Lung (tissue), 11 donors: ENCODE measurements at regions not wholly inside any gene's neighbourhood (a gene's known extent, or its start where the extent isn't known, plus 50 kb on each side); places are given as distances from the start of the nearest gene placed in this dataset.

Experiments
- ATAC-seq: fragments of 200-7000 bp; cut with Tn5 transposase; one replicate; pipeline ENCODE4 v1.9.1; 2020; ENCODE audit warnings: moderate number of reproducible peaks; ENCODE audit not compliant: insufficient read depth, low FRiP score
- DNase-seq, 3 donors: peaks; one replicate each; pipeline ENCODE4 v3.0.0-alpha.2; 2013 to 2017
- H3K27ac ChIP-seq, 2 donors: one replicate each; pipeline ENCODE4 v1.5.1; 2013; ENCODE audit warnings: mild to moderate bottlenecking in 2 of 2, moderate library complexity in 2 of 2, control low read depth in 1 of 2, inconsistent platforms in 1 of 2, low read depth in 1 of 2, low read length in 1 of 2
- H3K27me3 ChIP-seq, 3 donors: one replicate each; pipeline ENCODE4 v1.5.1; 2013; ENCODE audit warnings: low read length in 2 of 3; ENCODE audit not compliant: control insufficient read depth in 3 of 3, insufficient read depth in 3 of 3
- H3K36me3 ChIP-seq, 4 donors: one replicate each; pipeline ENCODE4 v1.5.1; 2013; ENCODE audit warnings: low read length in 4 of 4, mild to moderate bottlenecking in 1 of 4, moderate library complexity in 1 of 4; ENCODE audit not compliant: control insufficient read depth in 4 of 4, insufficient read depth in 4 of 4
- H3K4me1 ChIP-seq, 5 donors: one replicate each; pipeline ENCODE4 v1.5.1; 2013; ENCODE audit warnings: low read length in 5 of 5, mild to moderate bottlenecking in 2 of 5, moderate library complexity in 1 of 5; ENCODE audit not compliant: control insufficient read depth in 5 of 5, insufficient read depth in 5 of 5
- H3K4me3 ChIP-seq: one replicate; pipeline ENCODE4 v1.5.1; 2013; ENCODE audit warnings: mild to moderate bottlenecking, control low read depth, moderate library complexity
- H3K9ac ChIP-seq, 2 donors: one replicate each; pipeline ENCODE4 v1.5.1; 2013; ENCODE audit warnings: low read length in 2 of 2, control low read depth in 1 of 2; ENCODE audit not compliant: insufficient read depth in 1 of 2
- H3K9me3 ChIP-seq, 4 donors: one replicate each; pipeline ENCODE4 v1.5.1; 2013; ENCODE audit warnings: low read length in 3 of 4, mild to moderate bottlenecking in 1 of 4, moderate library complexity in 1 of 4; ENCODE audit not compliant: control insufficient read depth in 4 of 4, insufficient read depth in 3 of 4
- CTCF ChIP-seq: IDR thresholded peaks from 2 replicates; pipeline ENCODE4 v1.5.1; 2012; ENCODE audit warnings: mild to moderate bottlenecking; ENCODE audit errors: control extremely low read depth, extremely low read depth
- WGBS, 2 donors: extraction: QIAGEN DNeasy Blood & Tissue Kit; methylation state at CpG; one replicate each; pipeline ENCODE4 v1.1.7; 2013; 5-methylcytosine and 5-hydroxymethylcytosine counted together
- donor health status: control.
- donor health status: control.
- donor health status: Bipolar disorder and iron deficiency.
- donor health status: healthy.
- donor health status: DM: yes; HTN: yes; CAD: no.

DNA sequence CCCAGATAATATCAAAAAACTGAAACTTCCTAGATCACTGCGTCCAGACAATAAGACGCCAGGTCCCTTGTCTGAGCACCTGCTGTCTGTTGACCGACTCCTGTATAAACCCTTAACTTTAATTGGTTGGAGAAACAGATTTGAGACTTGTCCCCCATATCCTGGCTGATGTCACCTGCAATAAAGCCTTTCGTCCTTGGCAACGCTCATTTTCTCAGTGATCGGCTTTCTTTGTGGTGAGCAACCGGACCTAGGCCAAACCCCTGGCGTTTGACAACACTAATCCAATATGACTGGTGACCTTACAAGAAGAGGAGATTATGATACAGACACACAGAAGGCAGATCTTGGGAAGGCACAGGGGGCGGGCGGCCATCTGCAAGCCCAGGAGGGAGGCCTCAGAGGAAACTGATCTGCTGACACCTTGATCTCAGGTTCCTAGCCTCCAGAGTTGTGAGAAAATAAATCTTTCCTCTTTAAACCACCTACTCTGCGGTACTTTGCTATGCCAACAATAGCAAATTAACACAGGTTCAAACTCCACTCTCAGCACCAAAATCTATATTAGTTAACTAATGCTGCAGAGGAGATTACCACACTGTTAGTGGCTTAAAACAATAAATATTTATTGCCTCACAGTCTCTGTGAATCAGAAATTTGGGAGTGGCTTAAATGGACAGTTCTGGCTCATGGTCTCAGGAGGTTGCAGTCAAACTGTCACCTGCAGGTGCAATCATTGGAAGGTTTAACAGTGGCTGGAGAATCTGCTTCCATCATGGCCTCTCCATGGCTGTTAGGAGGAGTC, 178.7 kb downstream of the OTOR start:
- H3K36me3 ChIP-seq: no peaks in the 10 kb centered on the region
- ATAC-seq (no peak), DNase-seq (no peak)
- no peaks in the 10 kb centered on the region for H3K9me3 ChIP-seq
- H3K27ac ChIP-seq: no peak overlapping the region
- H3K4me3 ChIP-seq: no peak overlapping the region
- no peaks in the 10 kb centered on the region for H3K27me3 ChIP-seq
- no peaks in the 10 kb centered on the region for H3K4me1 ChIP-seq
- no peak overlapping the region for H3K9ac ChIP-seq
- 93% methylated on average over 11 of the region's 11 CpGs for WGBS, 2 donors
- TF ChIP-seq CTCF: no peak

GRCh38 chr20:16929756-16930155, 181.6 kb downstream of the OTOR start:
- H3K27me3 ChIP-seq: no peaks in the 10 kb centered on the region
- no peaks in the 10 kb centered on the region for H3K36me3 ChIP-seq
- H3K9ac ChIP-seq: no peak overlapping the region
- H3K27ac ChIP-seq: no peak overlapping the region
- H3K4me3 ChIP-seq: no peak overlapping the region
- ATAC-seq (no peak), DNase-seq (no peak)
- H3K4me1 ChIP-seq: no peaks in the 10 kb centered on the region
- no peak for TF ChIP-seq CTCF
- H3K9me3 ChIP-seq: no peaks in the 10 kb centered on the region

- no peaks in the 10 kb centered on the region for H3K4me1 ChIP-seq
- no peak overlapping the region for H3K4me3 ChIP-seq
- no peaks in the 10 kb centered on the region for H3K9me3 ChIP-seq
- no peaks in the 10 kb centered on the region for H3K27me3 ChIP-seq
- no peaks in the 10 kb centered on the region for H3K36me3 ChIP-seq
- no peak for DNase-seq
- WGBS, 2 donors: 82 to 83% methylated on average over 4 of the region's 4 CpGs
- ATAC-seq: no peak
- no peak overlapping the region for H3K9ac ChIP-seq
- no peak for TF ChIP-seq CTCF
- H3K27ac ChIP-seq: no peak overlapping the region
These were observed 182.5 kb downstream of the OTOR start for GRCh38 chr20:16930656-16931055.

DNA sequence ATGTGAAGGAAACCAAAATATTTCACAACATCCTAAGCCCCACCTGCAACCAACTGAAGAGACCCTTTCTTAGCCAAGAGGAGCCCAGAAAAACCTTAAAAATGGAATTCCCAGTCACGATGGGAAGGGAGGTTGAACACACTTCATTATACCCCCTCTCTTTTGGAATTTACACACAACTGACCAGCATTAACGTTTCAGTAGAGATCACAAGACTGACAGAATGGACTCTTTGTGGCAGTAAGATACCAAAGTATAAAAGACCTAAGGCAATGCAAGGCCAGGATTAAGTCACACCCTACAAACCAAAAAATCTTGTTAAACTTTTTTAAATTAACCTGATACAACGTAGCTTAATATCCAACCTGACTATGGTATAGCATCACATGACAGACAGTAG, 190.9 kb downstream of the OTOR start:
- H3K27ac ChIP-seq: no peak overlapping the region
- peaks cover 0 to 2% (median 0%) of the 10 kb centered on the region in 4 donors for H3K9me3 ChIP-seq
- DNase-seq (no peak), ATAC-seq (no peak)
- H3K4me3 ChIP-seq: no peak overlapping the region
- no peaks in the 10 kb centered on the region for H3K4me1 ChIP-seq
- no peak for TF ChIP-seq CTCF
- no peak overlapping the region for H3K9ac ChIP-seq
- H3K27me3 ChIP-seq: no peaks in the 10 kb centered on the region
- 39 to 48% methylated on average over 3 of the region's 3 CpGs for WGBS, 2 donors
- no peaks in the 10 kb centered on the region for H3K36me3 ChIP-seq
